ENCODE measurements at regions not wholly inside any gene's neighbourhood (a gene's known extent, or its start where the extent isn't known, plus 50 kb on each side); places are given as distances from the start of the nearest gene placed in this dataset.

GRCh38 chr6:137727216-137727765 is 139.8 kb upstream of the TNFAIP3 start:
- H3K4me3 ChIP-seq = no peak overlapping the region
- DNase-seq (ENCODE audit: low spot score) = no peak
- no peak for TF ChIP-seq CTCF (IDR thresholded peaks at IDR 0.05)
- no peak overlapping the region for H3K27ac ChIP-seq

- H3K27ac ChIP-seq = no peak overlapping the region
- no peak overlapping the region for H3K4me3 ChIP-seq
- DNase-seq (ENCODE audit: low spot score) = no peak
- TF ChIP-seq CTCF (IDR thresholded peaks at IDR 0.05) = no peak
Measured at GRCh38 chr6:137728386-137729349, 138.4 kb upstream of the TNFAIP3 start.

- no peak for TF ChIP-seq CTCF (IDR thresholded peaks at IDR 0.05)
Measured at GRCh38 chr6:137729866-137730629, 137.0 kb upstream of the TNFAIP3 start.

GRCh38 chr6:137731600-137731959 is 135.5 kb upstream of the TNFAIP3 start:
- Histone ChIP-seq H3K27ac (no peak overlapping the region), H3K4me3 (no peak overlapping the region)
- no peak for TF ChIP-seq CTCF (IDR thresholded peaks at IDR 0.05)
- DNase-seq (ENCODE audit: low spot score) = no peak

More at GRCh38 chr6:137729866-137730629, 137.0 kb upstream of the TNFAIP3 start:
- H3K27ac ChIP-seq = no peak overlapping the region
- no peak for DNase-seq (ENCODE audit: low spot score)
- no peak overlapping the region for H3K4me3 ChIP-seq

- H3K27ac ChIP-seq = no peak overlapping the region
- H3K4me3 ChIP-seq = no peak overlapping the region
- DNase-seq (ENCODE audit: low spot score) = no peak
- TF ChIP-seq CTCF (IDR thresholded peaks at IDR 0.05) = no peak
Measured at GRCh38 chr6:137731960-137732616, 135.0 kb upstream of the TNFAIP3 start.

- Histone ChIP-seq H3K27ac (no peak overlapping the region), H3K4me3 (no peak overlapping the region)
- no peak for TF ChIP-seq CTCF (IDR thresholded peaks at IDR 0.05)
- no peak for DNase-seq (ENCODE audit: low spot score)
Measured at GRCh38 chr6:137733372-137733771, 133.7 kb upstream of the TNFAIP3 start.
